DOHH2 (cell line): ENCODE measurements at regions not wholly inside any gene's neighbourhood (a gene's known extent, or its start where the extent isn't known, plus 50 kb on each side); places are given as distances from the start of the nearest gene placed in this dataset.
A peak's percentile ranks its signal among the peaks of the same experiment; 100 is the strongest.

Source experiments
- H3F3A ChIP-seq: fragments of 200-600 bp; sonication (generic), shearing (Covaris generic); 2 replicates; pipeline ENCODE4 v1.6.0; 2016; ENCODE audit warnings: antibody characterized with exemption, mild to moderate bottlenecking; ENCODE audit not compliant: control insufficient read depth, insufficient read depth
- H3K27ac ChIP-seq: fragments of 200-600 bp; sonication (generic); 2 replicates; pipeline ENCODE4 v1.5.1; 2014; ENCODE audit warnings: low read depth, mild to moderate bottlenecking, low read length, moderate library complexity
- H3K27me3 ChIP-seq: fragments of 200-600 bp; sonication (generic); 2 replicates; pipeline ENCODE4 v1.6.1; 2014; ENCODE audit warnings: mild to moderate bottlenecking, low read length, mixed read lengths; ENCODE audit not compliant: control insufficient read depth
- H3K36me3 ChIP-seq: fragments of 200-600 bp; sonication (generic); 2 replicates; pipeline ENCODE4 v1.6.1; 2014; ENCODE audit warnings: mild to moderate bottlenecking, low read length, moderate library complexity, mixed read lengths; ENCODE audit not compliant: control insufficient read depth
- H3K4me1 ChIP-seq: fragments of 200-600 bp; sonication (generic); 2 replicates; pipeline ENCODE4 v1.6.1; 2014; ENCODE audit warnings: mild to moderate bottlenecking, low read length, mixed read lengths; ENCODE audit not compliant: control insufficient read depth
- H3K4me2 ChIP-seq: fragments of 200-600 bp; sonication (generic); 2 replicates; pipeline ENCODE4 v1.6.0; 2014; ENCODE audit warnings: mild to moderate bottlenecking, low read length, moderate library complexity
- H3K4me3 ChIP-seq: fragments of 200-600 bp; sonication (generic); 2 replicates; pipeline ENCODE4 v1.5.1; 2014; ENCODE audit warnings: mild to moderate bottlenecking, low read length, mixed read lengths
- H3K79me2 ChIP-seq: fragments of 200-600 bp; sonication (generic); 2 replicates; pipeline ENCODE4 v1.6.1; 2014; ENCODE audit warnings: mild to moderate bottlenecking, low read length, mixed read lengths; ENCODE audit not compliant: control insufficient read depth
- H3K9me2 ChIP-seq: fragments of 200-600 bp; sonication (generic); replicated peaks from 2 replicates; pipeline ENCODE4 v1.6.1; 2014; ENCODE audit warnings: mild to moderate bottlenecking, low read length, mixed read lengths; ENCODE audit not compliant: control insufficient read depth
- H3K9me3 ChIP-seq: fragments of 200-600 bp; sonication (generic); 2 replicates; pipeline ENCODE4 v1.6.1; 2014; ENCODE audit warnings: antibody characterized with exemption, low read length, mixed read lengths; ENCODE audit not compliant: control insufficient read depth, insufficient read depth
- H4K20me1 ChIP-seq: fragments of 200-600 bp; sonication (generic); 2 replicates; pipeline ENCODE4 v1.6.0; 2014; ENCODE audit warnings: low read depth, mild to moderate bottlenecking, antibody characterized with exemption, low read length, moderate library complexity; ENCODE audit not compliant: control insufficient read depth, insufficient read depth
- EZH2phosphoT487 ChIP-seq: fragments of 200-600 bp; sonication (generic); IDR thresholded peaks from 2 replicates; pipeline ENCODE4 v1.6.1; 2017; ENCODE audit warnings: borderline replicate concordance, mild to moderate bottlenecking, antibody characterized with exemption, low read length, moderate library complexity, mixed read lengths
- TF ChIP-seq, protein P1 (sequence below): fragments of 200-600 bp; sonication (generic); IDR thresholded peaks from one replicate; pipeline ENCODE4 v1.5.1; 2014; ENCODE audit warnings: antibody characterized with exemption, mild to moderate bottlenecking, low read depth, low read length; ENCODE audit not compliant: poor library complexity, severe bottlenecking

DNA sequence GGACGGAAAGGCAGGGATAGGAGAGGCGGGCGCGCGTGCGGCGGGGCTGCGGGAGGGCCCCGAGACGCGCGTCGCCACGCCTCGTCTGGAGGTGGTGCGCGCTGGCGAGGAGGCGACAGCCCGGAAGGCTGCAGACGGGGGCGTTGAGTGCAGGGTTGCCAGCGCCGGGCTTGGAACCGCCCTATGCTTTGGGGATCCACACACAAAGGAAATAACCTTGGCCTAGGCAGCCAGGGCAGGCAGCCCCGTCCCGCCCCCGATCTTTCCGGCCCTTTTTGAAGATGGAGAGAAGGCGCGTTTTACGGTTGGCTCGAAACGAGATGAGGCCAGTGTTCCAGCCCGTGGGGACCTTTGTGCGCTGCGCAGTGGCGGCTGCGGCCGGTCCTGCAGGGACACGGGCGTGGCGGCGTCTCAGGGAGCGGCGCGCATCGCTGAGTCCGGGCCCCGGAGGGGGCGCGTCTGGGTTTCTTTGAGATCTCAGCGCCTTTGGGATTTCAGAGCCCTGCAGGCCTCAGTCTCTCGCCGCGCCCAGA, 50.8 kb upstream of the TRIM2 start:
- Histone ChIP-seq H4K20me1 (no peaks in the 10 kb centered on the region), H3F3A (peaks cover 3% of the 10 kb centered on the region), H3K79me2 (no peaks in the 10 kb centered on the region), H3K9me2 (no peaks in the 10 kb centered on the region), H3K4me1 (peaks cover 52% of the 10 kb centered on the region), H3K4me2 (peak overlapping the region; percentile 75), H3K36me3 (no peaks in the 10 kb centered on the region), H3K4me3 (peak overlapping the region; percentile 67), H3K27ac (no peak overlapping the region), H3K9me3 (no peaks in the 10 kb centered on the region), H3K27me3 (peaks cover 16% of the 10 kb centered on the region)
- no peak for TF ChIP-seq EZH2phosphoT487
- TF ChIP-seq, protein P1, sequence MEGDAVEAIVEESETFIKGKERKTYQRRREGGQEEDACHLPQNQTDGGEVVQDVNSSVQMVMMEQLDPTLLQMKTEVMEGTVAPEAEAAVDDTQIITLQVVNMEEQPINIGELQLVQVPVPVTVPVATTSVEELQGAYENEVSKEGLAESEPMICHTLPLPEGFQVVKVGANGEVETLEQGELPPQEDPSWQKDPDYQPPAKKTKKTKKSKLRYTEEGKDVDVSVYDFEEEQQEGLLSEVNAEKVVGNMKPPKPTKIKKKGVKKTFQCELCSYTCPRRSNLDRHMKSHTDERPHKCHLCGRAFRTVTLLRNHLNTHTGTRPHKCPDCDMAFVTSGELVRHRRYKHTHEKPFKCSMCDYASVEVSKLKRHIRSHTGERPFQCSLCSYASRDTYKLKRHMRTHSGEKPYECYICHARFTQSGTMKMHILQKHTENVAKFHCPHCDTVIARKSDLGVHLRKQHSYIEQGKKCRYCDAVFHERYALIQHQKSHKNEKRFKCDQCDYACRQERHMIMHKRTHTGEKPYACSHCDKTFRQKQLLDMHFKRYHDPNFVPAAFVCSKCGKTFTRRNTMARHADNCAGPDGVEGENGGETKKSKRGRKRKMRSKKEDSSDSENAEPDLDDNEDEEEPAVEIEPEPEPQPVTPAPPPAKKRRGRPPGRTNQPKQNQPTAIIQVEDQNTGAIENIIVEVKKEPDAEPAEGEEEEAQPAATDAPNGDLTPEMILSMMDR, result no peak

DNA sequence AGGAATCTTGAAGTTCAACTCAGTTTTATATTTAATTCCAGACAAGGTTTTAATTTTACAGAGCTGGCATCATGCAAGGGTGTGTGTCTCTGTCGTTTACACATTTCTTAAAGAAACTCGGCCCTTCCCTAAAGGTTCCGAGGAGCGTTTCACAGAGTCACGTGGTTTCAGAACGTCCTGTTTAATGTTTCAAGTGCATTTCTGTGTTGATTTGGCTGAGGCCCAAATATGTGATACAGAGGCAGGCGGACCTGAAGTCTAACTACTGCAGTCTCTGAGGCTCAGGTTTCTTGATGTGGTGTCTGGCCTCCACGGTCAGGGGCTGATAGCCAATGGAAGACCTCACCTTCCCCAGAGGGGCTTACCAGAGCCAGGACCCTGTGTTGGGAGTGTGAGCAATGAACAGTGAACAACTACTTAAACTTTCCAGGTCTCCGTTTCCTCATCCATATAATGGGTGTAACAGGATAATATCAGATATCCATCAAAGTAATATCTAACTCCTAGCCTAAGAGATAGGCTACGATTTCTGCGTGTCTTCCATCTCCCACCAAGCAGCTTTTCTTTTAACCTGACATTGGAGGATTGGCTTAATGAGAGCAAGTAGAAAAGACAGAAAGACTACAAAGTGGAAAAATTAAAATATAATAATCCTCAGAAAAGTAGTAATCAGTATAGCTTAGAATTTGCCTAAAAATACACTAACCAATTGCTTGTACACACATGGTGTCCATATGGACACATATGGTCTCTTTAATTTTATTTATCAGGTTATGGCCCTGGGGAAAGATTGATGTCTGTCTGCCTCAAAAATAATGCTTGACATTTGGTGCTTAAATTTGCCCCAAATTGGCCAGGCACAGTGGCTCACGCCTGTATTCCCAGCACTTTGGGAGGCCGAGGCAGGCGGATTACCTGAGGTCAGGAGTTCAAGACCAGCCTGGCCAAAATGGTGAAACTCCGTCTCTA, 50.0 kb upstream of the TRIM2 start:
- Histone ChIP-seq H3F3A (peaks cover 3% of the 10 kb centered on the region), H3K9me2 (no peaks in the 10 kb centered on the region), H4K20me1 (no peaks in the 10 kb centered on the region), H3K27ac (no peak overlapping the region), H3K4me2 (peak overlapping the region; percentile 75), H3K36me3 (no peaks in the 10 kb centered on the region), H3K9me3 (no peaks in the 10 kb centered on the region), H3K27me3 (peaks cover 21% of the 10 kb centered on the region), H3K79me2 (no peaks in the 10 kb centered on the region), H3K4me3 (peak overlapping the region; percentile 67), H3K4me1 (peaks cover 48% of the 10 kb centered on the region)
- TF ChIP-seq, protein P1, result no peak
- no peak for TF ChIP-seq EZH2phosphoT487
